Erythroblast (primary cell): ENCODE measurements at regions not wholly inside any gene's neighbourhood (a gene's known extent, or its start where the extent isn't known, plus 50 kb on each side); places are given as distances from the start of the nearest gene placed in this dataset.

Source experiments
- GATA1 ChIP-seq: IDR thresholded peaks from 2 replicates; pipeline ENCODE4 v1.6.1; 2011; ENCODE audit warnings: low read depth, mild to moderate bottlenecking, control low read depth, low read length, moderate library complexity
- POLR2A ChIP-seq: IDR thresholded peaks from 2 replicates; pipeline ENCODE4 v1.6.1; 2011; ENCODE audit warnings: mild to moderate bottlenecking, low read length

DNA sequence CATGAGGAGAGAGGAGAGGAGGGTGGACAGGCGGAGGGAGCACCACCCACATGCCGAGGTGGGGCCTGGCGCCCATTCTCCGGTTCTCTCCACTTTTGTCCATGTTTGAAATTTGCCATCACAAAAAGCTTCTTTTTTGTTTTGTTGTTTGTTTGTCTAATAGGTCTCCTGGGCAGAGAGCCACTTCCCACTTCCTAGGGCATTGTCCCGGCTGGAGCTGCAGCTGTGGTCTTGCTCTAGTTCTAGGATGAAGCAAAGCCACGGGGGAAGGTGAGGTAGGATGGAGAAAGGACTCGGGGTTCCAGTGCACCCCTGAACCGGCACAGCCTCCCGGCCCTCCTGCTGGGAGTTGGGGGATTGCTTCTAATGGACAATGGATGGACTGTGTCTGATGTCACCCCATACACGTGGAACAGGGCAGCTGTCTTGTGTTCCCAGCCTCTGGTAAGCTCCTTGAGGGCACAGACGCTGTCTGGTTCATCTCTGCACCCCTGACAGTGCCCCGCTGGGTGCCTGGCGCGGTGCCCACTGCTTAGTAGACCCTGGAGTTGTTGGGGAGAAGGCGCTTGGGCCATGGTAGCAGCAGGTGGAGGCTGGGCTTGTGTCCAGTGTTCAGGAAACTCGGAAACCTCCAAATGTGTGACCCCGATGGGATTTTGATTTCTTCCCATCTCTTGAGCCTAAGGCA is 278.4 kb downstream of the NDUFA10 start:
- TF ChIP-seq POLR2A (no peak), GATA1 (no peak)
